Activated CD4-positive, alpha-beta memory T cell treated with anti-CD3 and anti-CD28 coated beads for 36 hours (primary cell): ENCODE measurements at regions not wholly inside any gene's neighbourhood (a gene's known extent, or its start where the extent isn't known, plus 50 kb on each side); places are given as distances from the start of the nearest gene placed in this dataset.

ENCODE experiments used
- CTCF ChIA-PET: fragments of 350-600 bp; sonication (Branson Sonifier 250); formaldehyde crosslinking; loops from one replicate; lab custom pipeline; 2021; ENCODE audit warnings: antibody characterized with exemption, inconsistent platforms; lab: Charles Lee
- POLR2A ChIA-PET: fragments of 350-600 bp; sonication (Branson Sonifier 250); formaldehyde crosslinking; loops from one replicate; lab custom pipeline; 2021; ENCODE audit warnings: antibody characterized with exemption; lab: Charles Lee
- DNase-seq: peaks from one replicate; pipeline ENCODE4 v3.0.0-alpha.2; 2020
- H3K27ac Mint-ChIP-seq: one replicate; pipeline ENCODE4 v1.8.0; 2021; ENCODE audit warnings: mixed read lengths
- H3K27me3 Mint-ChIP-seq: one replicate; pipeline ENCODE4 v1.8.0; 2021; ENCODE audit warnings: mixed read lengths
- H3K36me3 Mint-ChIP-seq: one replicate; pipeline ENCODE4 v1.8.0; 2021; ENCODE audit warnings: mixed read lengths
- H3K4me1 Mint-ChIP-seq: one replicate; pipeline ENCODE4 v1.8.0; 2021; ENCODE audit warnings: low read depth, mixed read lengths
- H3K4me3 Mint-ChIP-seq: one replicate; pipeline ENCODE4 v1.8.0; 2021; ENCODE audit warnings: mild to moderate bottlenecking, mixed read lengths
- H3K9me3 Mint-ChIP-seq: one replicate; pipeline ENCODE4 v1.8.0; 2021; ENCODE audit warnings: mixed read lengths
- intact Hi-C: fragments of 100-400 bp; cut with micrococcal nuclease; formaldehyde crosslinking; loops from one replicate; pipeline ENCODE4 v1.15.1; 2023

DNA sequence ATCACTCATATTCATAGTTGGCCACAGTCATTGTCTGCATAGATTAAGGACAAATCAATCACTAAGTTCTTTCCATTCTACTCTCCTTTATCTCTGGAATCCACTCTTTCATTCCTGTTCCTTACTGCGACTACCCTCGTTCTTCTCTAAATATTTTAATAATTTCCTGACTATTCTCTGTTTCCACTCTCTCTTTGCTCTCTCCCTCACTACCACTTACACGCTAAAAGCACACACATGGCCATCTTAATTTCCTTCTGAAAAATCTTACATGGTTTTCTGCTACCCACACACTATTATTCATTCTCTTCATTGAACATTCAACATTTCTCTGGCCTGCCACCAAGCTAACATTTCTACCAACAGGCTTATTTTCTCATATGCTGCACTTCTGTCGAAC, 279.6 kb upstream of the PLSCR5 start:
- ChIA-PET CTCF (no interaction called here), POLR2A (no interaction called here)
- no peak overlapping the region for H3K27ac Mint-ChIP-seq
- no peak for DNase-seq
- peaks cover 6% of the 10 kb centered on the region for H3K9me3 Mint-ChIP-seq
- intact Hi-C loops = no loop called here
- H3K27me3 Mint-ChIP-seq = no peaks in the 10 kb centered on the region
- no peaks in the 10 kb centered on the region for H3K36me3 Mint-ChIP-seq
- no peak overlapping the region for H3K4me3 Mint-ChIP-seq
- H3K4me1 Mint-ChIP-seq = no peaks in the 10 kb centered on the region

DNA sequence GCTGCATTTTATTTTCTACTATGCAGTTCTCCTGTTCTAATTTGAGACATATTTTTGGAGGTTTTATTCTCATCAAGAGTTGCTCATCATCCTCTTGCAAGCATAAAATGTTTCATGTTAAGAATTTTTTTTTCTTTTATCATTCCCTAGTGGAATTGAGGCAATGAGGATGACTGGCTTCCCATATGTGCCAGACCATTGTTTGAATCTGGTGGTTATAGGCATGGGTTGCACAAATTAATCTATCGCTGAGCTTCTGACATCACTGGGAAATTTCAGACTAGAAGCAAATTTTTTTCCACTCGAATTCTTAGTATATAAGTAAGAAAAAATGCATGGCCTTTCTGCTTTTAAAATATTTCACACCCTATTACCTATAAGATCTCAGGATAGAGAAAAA, 279.1 kb upstream of the PLSCR5 start:
- intact Hi-C loops = no loop called here
- no peaks in the 10 kb centered on the region for H3K36me3 Mint-ChIP-seq
- no peaks in the 10 kb centered on the region for H3K4me1 Mint-ChIP-seq
- no peak overlapping the region for H3K27ac Mint-ChIP-seq
- no peak overlapping the region for H3K4me3 Mint-ChIP-seq
- no peaks in the 10 kb centered on the region for H3K27me3 Mint-ChIP-seq
- CTCF ChIA-PET = no interaction called here
- POLR2A ChIA-PET = no interaction called here
- peaks cover 6% of the 10 kb centered on the region for H3K9me3 Mint-ChIP-seq
- DNase-seq = no peak

DNA sequence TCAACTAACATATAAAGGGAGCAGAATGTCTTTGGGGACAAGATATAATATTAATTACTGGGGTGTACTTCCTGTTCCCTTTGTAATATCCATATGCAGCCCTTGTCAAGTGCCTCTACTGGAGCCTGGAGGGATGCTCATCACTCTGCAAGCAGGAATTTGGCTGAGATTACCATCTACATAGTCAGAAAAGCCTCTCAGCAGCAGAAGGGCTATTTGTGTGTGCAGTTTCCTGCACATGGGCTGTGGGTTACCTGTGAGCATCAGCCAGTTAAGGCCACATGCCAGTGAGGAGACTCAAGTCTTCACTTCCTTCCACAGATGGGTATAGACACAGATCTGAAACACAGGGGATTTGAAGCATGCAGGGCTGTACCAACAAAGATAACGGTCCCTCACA, 278.1 kb upstream of the PLSCR5 start:
- Mint-ChIP-seq H3K9me3 (peaks cover 6% of the 10 kb centered on the region), H3K36me3 (no peaks in the 10 kb centered on the region), H3K4me3 (no peak overlapping the region), H3K4me1 (no peaks in the 10 kb centered on the region), H3K27me3 (no peaks in the 10 kb centered on the region), H3K27ac (no peak overlapping the region)
- ChIA-PET POLR2A (no interaction called here), CTCF (no interaction called here)
- intact Hi-C loops = no loop called here
- no peak for DNase-seq

DNA sequence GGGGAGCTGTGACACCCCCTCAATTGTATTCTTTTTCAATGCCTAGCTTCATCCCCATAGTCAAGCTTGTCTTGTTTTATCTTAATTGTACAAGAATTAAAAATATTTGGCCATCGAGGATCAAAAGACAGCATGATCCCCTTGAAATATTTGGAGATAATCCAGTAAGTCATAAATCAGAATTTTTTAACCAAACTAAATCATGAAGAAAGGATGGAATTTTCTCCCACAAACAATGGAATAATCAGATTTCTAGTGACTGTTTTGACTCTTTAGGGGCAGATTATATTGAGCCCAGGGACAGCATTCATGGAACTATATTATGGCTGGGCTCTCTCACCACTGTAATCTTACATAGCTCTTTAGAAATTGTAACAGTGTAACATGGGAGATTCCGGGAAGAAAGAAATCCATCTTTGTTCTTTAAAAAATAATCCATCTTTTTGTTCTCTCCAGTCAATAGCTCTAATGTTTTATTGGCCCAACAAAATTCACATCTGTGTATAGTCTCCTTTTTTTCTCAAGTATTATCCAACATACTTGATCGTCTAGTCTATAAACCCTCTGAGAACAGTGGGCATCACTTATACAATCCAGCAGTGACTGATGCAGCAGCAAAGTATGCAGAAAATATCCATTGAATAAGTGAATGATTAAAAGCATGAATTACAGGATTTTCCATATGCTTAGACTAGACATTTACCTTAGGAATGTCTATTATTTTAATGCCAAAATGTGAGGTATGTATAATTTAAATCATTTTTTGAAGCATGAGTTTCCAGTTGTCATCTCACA, 277.0 kb upstream of the PLSCR5 start:
- Mint-ChIP-seq H3K36me3 (no peaks in the 10 kb centered on the region), H3K4me3 (no peak overlapping the region), H3K27ac (no peak overlapping the region), H3K9me3 (peaks cover 6% of the 10 kb centered on the region), H3K4me1 (no peaks in the 10 kb centered on the region), H3K27me3 (no peaks in the 10 kb centered on the region)
- no peak for DNase-seq
- POLR2A ChIA-PET = no interaction called here
- intact Hi-C loops = no loop called here
- CTCF ChIA-PET = no interaction called here

DNA sequence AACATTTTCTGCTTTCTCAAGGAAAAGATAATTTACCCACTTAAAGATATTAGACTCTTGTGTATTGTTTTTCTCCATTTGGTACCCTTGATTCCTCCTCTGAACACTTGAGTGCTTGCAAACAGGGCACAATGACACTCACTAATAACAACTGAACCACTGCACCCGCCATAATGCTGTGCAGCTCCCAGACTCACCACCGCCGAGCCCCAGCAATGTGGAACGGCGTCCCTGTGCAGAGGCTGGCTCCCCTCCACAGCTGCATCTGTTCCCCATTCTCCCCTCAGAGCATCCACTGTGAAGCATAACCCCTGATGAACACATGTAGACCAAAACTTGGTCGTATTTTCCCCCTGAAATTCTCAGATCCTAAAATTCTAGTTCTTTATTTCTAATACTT, 276.2 kb upstream of the PLSCR5 start:
- H3K9me3 Mint-ChIP-seq = peaks cover 6% of the 10 kb centered on the region
- no peaks in the 10 kb centered on the region for H3K27me3 Mint-ChIP-seq
- DNase-seq = no peak
- H3K4me3 Mint-ChIP-seq = no peak overlapping the region
- no peaks in the 10 kb centered on the region for H3K36me3 Mint-ChIP-seq
- H3K4me1 Mint-ChIP-seq = no peaks in the 10 kb centered on the region
- no peak overlapping the region for H3K27ac Mint-ChIP-seq
- intact Hi-C loops = no loop called here
- ChIA-PET CTCF (no interaction called here), POLR2A (no interaction called here)

DNA sequence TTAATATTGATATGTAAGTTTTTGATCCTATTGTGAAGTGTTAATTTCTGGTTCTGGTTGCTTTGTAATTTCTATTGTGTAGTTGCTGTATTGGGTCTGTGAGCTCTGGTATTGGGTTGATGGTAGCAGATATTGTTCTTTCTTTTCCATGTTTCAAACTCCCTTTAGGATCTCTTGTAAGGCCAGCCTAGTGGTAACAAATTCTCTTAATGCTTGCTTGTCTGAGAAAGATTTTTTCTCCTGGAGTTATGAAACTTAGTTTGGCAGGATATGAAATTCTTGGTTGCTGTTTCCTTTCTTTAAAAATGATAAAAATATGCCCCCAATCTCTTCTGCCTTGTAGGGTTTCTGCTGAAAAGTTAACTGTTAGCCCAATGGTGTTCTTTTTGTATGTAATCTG, 268.6 kb upstream of the PLSCR5 start:
- Mint-ChIP-seq H3K27ac (no peak overlapping the region), H3K27me3 (no peaks in the 10 kb centered on the region), H3K4me3 (no peak overlapping the region), H3K36me3 (no peaks in the 10 kb centered on the region), H3K4me1 (no peaks in the 10 kb centered on the region), H3K9me3 (peaks cover 27% of the 10 kb centered on the region)
- intact Hi-C loops = no loop called here
- POLR2A ChIA-PET = no interaction called here
- DNase-seq = no peak
- CTCF ChIA-PET = no interaction called here

DNA sequence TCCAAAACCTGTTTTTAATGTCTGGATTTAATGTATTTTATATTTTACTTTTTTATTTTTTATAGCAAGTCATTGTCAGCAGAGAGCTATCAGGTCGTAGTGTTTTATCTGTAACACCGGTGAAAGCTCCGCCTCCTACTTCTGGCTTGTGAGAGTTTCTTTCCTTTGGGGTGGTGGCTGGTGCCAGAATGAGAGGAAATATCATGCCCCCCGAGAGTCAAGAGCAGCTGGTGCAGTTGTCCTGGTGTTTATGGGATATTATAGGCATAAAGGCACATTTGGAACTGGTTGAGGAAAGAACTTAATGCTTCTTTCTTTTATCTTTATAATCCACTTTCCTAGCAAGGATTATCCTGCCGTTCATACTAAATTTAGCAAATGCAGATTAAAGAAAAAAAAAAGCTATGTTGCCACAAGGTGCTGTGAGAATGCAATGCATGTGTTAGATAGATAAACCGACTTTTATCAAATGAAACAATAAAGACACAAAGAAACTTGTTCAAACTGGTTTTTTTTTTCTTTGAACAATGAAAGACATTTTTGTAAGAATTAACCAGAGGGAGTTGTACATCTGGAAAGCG, 260.1 kb upstream of the PLSCR5 start:
- Mint-ChIP-seq H3K27ac (no peak overlapping the region), H3K9me3 (no peaks in the 10 kb centered on the region), H3K4me3 (no peak overlapping the region), H3K27me3 (no peaks in the 10 kb centered on the region), H3K4me1 (no peaks in the 10 kb centered on the region), H3K36me3 (no peaks in the 10 kb centered on the region)
- intact Hi-C loops = no loop called here
- POLR2A ChIA-PET = interaction anchor here (0.7 kb wide), 1 partner anchor 953 kb away, joined by 3 read pairs; no protein-coding TSS in a partner anchor
- CTCF ChIA-PET = interaction anchor here (0.7 kb wide), 1 partner anchor 61 kb away, joined by 3 read pairs; no protein-coding TSS in a partner anchor
- no peak for DNase-seq

DNA sequence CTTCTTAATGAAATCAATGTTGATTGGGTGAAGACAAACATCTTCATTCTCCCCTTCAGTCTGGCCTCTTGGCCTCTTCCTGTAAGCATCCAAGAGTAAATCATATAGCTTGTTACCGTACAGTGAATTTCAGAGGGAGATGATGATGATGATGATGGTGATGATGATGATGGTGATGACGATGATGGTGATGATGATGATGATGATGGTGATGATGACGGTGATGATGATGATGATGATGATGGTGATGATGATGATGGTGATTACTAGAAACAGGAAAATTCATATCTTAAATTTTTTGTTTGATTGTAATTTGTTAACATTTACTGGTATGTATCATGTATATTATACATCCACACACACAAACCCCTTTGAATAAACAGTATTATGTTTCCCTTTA, 256.1 kb upstream of the PLSCR5 start:
- no peak for DNase-seq
- no peak overlapping the region for H3K27ac Mint-ChIP-seq
- peaks cover 2% of the 10 kb centered on the region for H3K9me3 Mint-ChIP-seq
- H3K27me3 Mint-ChIP-seq = no peaks in the 10 kb centered on the region
- H3K36me3 Mint-ChIP-seq = no peaks in the 10 kb centered on the region
- H3K4me3 Mint-ChIP-seq = no peak overlapping the region
- POLR2A ChIA-PET = no interaction called here
- CTCF ChIA-PET = no interaction called here
- H3K4me1 Mint-ChIP-seq = no peaks in the 10 kb centered on the region
- intact Hi-C loops = no loop called here

DNA sequence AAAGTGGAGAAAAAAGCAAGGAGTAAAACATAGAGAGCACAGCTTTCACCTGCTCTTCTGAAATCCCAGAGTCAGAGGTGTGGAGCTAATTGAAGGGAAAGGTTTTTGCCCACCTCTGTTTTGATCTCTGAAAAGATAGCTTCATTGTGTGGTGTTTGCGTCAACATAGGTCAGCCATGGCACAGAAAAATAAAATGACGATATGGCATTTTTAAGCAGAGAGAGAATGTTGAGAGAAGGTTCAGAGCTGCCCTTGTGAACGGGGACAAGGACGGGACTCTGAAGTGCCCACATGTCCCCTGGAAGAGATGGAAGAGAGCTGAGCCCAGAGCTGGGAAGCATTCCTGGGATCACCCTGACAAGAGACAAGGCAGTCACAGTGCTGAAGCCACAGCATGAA, 249.4 kb upstream of the PLSCR5 start:
- Mint-ChIP-seq H3K36me3 (no peaks in the 10 kb centered on the region), H3K27ac (no peak overlapping the region), H3K4me1 (no peaks in the 10 kb centered on the region), H3K27me3 (no peaks in the 10 kb centered on the region), H3K4me3 (no peak overlapping the region), H3K9me3 (peaks cover 5% of the 10 kb centered on the region)
- DNase-seq = no peak
- ChIA-PET POLR2A (no interaction called here), CTCF (no interaction called here)
- intact Hi-C loops = no loop called here

DNA sequence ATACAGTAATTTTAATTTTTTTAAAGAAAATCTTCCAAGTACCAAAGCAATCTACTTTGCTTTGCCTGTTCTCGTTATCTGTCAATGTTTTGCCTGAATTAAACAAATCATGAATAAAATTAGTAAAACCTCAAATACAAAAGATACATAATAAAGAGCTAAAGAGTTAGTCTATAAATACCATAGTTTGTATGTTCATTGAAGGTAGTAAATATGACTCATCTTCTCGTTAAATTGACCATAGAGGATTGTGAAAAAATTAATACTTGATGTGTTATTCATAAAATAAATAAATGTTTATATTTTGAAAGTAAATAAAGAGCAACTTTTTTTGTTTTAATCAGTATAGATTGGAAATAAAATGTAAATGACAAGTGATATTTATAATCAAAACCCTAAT, 246.5 kb upstream of the PLSCR5 start:
- no peak for DNase-seq
- Mint-ChIP-seq H3K9me3 (peaks cover 5% of the 10 kb centered on the region), H3K4me1 (no peaks in the 10 kb centered on the region), H3K4me3 (no peak overlapping the region), H3K27me3 (no peaks in the 10 kb centered on the region), H3K27ac (no peak overlapping the region), H3K36me3 (no peaks in the 10 kb centered on the region)
- intact Hi-C loops = no loop called here
- CTCF ChIA-PET = interaction anchor here (0.8 kb wide), 1 partner anchor 788 kb away, joined by 3 read pairs; no protein-coding TSS in a partner anchor
- POLR2A ChIA-PET = no interaction called here

DNA sequence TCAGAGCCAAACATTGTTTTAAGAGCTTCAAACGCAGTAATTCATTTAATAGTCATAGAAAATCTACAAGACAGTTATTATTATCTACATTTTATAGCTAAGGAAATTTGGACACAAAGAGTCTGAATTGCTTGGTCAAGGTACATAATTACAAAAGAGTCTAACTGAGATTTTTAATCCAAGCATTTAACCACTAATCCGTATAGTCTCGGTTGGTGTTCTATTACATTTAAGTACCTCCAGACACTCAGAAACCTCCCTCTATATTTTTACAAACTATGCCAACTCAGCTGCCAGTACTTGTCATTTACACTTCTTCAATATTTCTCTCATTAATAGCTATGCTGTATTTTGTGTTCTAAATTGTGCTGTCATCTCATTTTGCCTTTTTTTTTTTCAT, 240.2 kb upstream of the PLSCR5 start:
- no peak overlapping the region for H3K4me3 Mint-ChIP-seq
- no peaks in the 10 kb centered on the region for H3K36me3 Mint-ChIP-seq
- no peaks in the 10 kb centered on the region for H3K4me1 Mint-ChIP-seq
- no peak overlapping the region for H3K27ac Mint-ChIP-seq
- no peaks in the 10 kb centered on the region for H3K27me3 Mint-ChIP-seq
- ChIA-PET POLR2A (no interaction called here), CTCF (interaction anchor here (0.6 kb wide), 1 partner anchor 29 kb away, joined by 3 read pairs; no protein-coding TSS in a partner anchor)
- DNase-seq = no peak
- peaks cover 8% of the 10 kb centered on the region for H3K9me3 Mint-ChIP-seq
- intact Hi-C loops = no loop called here

DNA sequence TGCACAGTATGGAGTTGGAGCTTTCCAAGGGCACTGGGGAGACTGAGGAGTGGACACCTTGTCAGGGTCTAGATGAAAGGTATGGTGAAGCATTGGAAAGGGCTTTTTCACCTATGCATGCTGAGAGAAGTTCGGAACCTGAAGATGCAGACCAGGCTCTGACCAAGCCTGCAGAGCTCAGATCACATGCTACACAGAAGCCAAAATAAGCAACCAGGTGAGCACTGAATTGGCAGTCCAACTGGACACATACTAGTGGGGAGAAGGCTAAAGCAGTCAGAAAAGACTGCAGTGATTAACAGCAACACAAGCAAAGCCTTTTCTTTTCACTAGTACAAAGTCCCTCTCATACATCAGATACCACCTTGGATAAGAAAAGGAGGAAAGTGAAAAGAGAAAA, 238.3 kb upstream of the PLSCR5 start:
- intact Hi-C loops = no loop called here
- no peaks in the 10 kb centered on the region for H3K36me3 Mint-ChIP-seq
- H3K27ac Mint-ChIP-seq = no peak overlapping the region
- H3K4me3 Mint-ChIP-seq = no peak overlapping the region
- H3K27me3 Mint-ChIP-seq = no peaks in the 10 kb centered on the region
- H3K4me1 Mint-ChIP-seq = no peaks in the 10 kb centered on the region
- DNase-seq = no peak
- H3K9me3 Mint-ChIP-seq = peaks cover 3% of the 10 kb centered on the region
- ChIA-PET POLR2A (no interaction called here), CTCF (no interaction called here)
